ENCODE measurements at regions not wholly inside any gene's neighbourhood (a gene's known extent, or its start where the extent isn't known, plus 50 kb on each side); places are given as distances from the start of the nearest gene placed in this dataset.
A peak's percentile ranks its signal among the peaks of the same experiment; 100 is the strongest.

- DNase-seq (ENCODE audit: low read depth in 2 of 2), result no peak
These were observed 137.4 kb upstream of the RBMS1 start for GRCh38 chr2:160630801-160631590.

- no peak for DNase-seq (ENCODE audit: low read depth in 2 of 2)
These were observed 138.7 kb upstream of the RBMS1 start for GRCh38 chr2:160632084-160632975.

DNA sequence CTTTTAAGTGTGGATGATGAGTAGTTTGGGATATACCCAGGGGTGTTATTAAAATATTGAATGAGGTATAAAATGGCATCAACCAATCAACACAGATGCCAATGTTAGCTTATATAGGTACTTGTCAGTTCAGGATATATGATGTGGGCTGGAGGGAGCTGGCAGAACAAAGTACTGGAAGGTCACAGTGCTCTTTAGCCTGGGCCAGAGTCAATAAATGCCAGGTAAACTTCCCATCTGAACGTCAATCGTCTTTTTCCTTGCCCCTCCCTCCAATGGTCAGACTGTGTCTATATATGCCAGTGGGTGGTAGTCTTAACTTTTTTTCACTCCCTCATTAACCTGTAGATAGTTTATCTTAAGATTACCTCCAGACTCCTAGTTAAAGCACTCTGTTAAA lies 140.8 kb upstream of the RBMS1 start:
- DNase-seq (ENCODE audit: low read depth in 2 of 2), result no peak

- DNase-seq (ENCODE audit: low read depth in 2 of 2), result no peak
These were observed 141.9 kb upstream of the RBMS1 start for GRCh38 chr2:160635488-160635887.

DNA sequence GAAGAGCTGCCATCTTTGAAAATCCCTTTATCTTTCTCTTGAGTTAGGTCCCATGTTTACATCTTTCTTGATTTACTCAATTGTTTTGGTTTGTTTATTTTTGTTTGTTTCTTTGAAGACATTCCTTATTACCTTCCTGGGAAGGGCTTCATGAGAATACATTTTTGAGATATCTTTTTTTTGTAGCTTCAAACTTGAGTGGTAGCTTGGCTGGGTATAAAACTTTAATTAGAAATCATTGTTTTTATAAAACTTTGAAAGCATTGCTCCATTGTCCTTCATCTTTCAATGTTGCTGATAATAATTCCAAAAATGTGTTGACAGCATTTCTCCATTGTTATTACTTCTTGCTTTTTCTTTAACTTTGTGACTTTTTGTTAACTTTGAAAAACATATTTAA lies 145.9 kb upstream of the RBMS1 start:
- DNase-seq (ENCODE audit: low read depth in 2 of 2), result no peak

DNA sequence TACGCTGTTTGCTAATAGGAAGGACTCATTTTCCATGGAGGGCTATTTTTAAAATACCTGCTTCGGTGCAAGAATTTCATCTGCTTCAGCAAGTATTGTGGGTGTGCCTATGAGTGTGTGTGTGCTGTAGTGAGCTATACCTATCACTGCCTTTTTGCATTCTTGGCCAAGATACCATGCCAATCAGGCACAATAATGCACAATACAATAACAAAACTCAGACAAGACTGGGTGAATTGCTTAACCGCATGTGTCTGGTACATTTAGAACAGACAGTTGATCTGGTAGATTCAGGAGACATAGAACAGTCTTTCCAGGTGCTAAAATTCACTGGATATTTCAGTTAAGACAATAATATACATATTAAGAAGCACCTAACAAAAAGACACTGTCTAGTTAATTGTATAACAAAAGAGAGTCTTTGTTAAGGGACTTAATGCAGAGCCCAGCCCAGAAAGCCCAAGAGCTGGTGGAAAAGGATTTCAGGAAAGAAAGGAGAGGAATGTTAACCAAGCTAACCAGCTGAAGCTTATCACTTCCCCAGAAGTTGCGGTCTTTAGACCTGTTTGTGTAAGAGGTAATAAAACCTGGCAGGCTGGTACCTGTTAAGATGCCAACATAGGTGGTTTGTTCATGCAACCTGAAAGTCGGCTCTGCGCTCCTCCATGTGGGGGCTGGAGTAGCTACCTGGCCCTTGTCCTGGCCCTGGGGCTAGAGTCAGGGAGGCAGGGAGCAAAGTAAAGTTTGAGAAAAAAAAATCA lies 153.3 kb upstream of the RBMS1 start:
- no peak for DNase-seq (ENCODE audit: low read depth in 2 of 2)

- DNase-seq (ENCODE audit: low read depth in 2 of 2), result no peak
These were observed 154.5 kb upstream of the RBMS1 start for GRCh38 chr2:160647967-160648685.

GRCh38 chr2:160649698-160650097 lies 156.1 kb upstream of the RBMS1 start:
- no peak for DNase-seq (ENCODE audit: low read depth in 2 of 2)

DNA sequence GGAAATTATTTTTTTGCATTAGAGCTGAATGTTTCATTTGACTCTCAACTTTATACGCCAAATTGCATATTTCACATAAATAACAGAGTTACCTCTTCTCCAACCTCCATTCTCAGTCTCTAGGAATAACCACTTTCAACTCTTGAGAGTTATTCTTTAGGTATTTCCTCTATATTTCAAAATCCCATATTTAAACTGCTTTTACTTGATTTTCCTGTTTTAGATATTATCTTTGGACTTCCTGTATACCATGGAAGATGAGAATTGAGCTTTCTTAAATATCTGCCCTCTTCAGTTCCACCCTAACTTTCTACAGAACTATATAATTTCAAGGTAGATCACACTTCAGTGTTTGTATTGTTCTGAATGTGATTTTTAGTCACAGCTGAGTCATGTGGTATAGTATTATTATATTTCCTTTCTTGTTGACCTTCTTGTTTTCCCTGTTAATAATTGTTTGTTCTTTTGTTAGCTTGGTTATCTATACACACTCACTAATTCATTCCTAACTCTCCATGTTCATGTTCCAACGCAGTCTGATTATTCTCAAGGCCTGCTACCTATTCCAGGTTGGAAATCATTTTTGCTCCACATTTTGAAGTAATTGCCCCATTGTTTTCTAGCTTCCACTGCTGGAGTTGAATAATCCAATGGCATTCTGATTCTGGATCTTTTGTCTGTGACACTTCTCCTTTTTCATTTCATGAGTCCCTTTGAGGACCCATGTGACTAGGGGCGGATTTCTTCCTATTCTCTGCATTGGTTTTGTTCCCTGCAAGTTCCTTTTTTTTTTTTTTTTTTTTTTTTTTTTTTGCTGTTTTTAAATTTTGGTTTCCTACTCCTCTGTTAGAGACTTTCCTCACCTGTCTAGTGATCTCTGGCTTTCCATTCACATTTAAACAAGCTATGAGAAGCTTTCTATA lies 156.8 kb upstream of the RBMS1 start:
- no peak for DNase-seq (ENCODE audit: low read depth in 2 of 2)

DNA sequence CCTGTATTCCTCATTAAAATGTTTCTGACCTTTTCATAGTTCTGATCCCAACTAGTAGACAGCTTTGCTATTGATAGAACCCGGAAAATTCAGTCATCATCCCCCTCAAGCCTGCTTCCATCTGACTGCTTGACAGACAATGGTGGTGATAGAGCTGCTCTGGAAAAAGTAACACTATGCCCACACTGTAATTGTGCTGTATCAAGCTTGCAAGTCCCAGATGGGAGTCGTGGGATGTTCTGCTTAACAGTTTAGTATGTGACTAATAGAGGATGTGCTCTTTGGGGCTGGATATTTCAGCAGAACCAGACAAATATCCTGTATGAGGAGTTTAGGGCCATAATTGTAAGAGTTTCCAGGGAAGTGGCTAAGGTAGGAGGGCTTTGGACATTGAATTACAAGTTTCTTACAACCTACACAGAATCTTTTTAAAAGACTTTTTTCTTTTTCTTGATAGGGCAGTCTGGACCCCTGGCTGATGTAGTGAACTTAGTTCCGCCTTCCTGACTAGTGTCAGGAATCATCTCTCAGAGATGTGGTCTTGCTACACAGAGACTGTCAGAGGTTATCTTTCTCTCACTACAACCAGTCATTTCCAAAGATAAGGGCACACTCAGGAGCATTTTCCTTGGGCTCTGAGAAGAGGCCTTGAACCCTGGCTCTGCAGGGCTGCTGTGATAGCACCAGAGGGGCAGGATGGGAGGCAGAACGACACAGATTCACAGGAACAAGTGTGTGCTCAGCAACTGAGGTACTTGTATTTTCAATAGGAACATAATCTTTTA lies 158.0 kb upstream of the RBMS1 start:
- no peak for DNase-seq (ENCODE audit: low read depth in 2 of 2)

DNA sequence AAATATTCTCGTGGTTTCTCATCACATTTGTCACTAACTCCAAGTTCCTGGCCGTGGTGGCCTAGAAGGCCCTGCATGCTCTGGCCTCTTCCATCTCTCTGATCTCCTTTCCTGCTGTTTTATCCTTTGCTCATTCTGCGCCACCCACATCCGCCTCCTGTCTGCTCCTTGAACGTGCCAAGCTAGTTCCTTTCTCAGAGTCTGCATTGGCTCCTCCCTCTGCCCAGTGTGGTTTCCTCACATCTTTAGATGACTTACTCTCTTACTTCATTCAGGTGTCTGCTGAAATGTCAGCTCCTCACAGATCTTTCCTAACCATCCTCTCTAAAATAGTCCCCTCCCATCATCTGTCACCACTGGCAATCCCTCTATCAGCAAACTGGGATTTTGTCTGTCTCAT lies 158.6 kb upstream of the RBMS1 start:
- peak; percentile 17 to 37 for DNase-seq (ENCODE audit: low read depth in 2 of 2)

DNA sequence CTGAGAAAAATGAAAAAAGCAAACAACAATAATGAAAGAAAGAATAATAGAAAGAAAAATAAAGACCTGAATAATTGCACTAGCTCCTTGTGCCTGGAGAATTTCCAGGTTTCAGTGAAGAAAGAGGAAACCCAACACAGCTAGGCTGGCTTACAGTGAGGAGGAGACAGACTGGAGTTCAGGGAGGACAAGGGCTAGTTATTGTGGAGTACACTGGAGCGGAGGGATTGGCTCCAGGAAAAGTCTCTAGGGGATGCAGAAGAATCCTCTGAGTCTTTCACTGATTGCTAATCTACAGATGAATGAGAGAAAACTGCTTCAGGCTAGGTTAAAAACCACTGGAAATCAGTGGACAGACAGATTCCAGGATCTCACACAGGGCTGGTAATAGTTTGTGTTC lies 163.6 kb upstream of the RBMS1 start:
- no peak for DNase-seq (ENCODE audit: low read depth in 2 of 2)

GRCh38 chr2:160658851-160659250 lies 165.2 kb upstream of the RBMS1 start:
- no peak for DNase-seq (ENCODE audit: low read depth in 2 of 2)

DNA sequence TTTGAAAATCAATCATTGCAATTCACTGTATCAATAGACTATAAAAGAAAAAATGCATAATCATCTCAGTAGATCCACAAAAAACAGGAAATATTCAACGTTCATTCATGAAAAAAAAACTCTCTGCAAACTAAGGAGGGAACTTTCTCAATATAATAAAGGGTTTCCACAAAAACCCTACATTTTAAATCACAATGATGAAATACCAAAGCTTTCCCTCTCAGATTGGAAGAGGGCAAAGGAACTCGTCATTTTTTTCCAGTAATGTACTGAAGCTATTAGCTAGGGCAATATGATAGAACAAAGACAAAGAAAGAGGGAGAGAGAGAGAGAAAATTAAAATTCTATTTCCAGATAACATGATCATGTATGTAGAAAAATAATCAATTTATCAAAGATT lies 167.1 kb upstream of the RBMS1 start:
- DNase-seq (ENCODE audit: low read depth in 2 of 2), result no peak

- DNase-seq (ENCODE audit: low read depth in 2 of 2), result no peak
These were observed 171.1 kb upstream of the RBMS1 start for GRCh38 chr2:160664603-160665140.

GRCh38 chr2:160666154-160667060 lies 172.8 kb upstream of the RBMS1 start:
- no peak for DNase-seq (ENCODE audit: low read depth in 2 of 2)

DNA sequence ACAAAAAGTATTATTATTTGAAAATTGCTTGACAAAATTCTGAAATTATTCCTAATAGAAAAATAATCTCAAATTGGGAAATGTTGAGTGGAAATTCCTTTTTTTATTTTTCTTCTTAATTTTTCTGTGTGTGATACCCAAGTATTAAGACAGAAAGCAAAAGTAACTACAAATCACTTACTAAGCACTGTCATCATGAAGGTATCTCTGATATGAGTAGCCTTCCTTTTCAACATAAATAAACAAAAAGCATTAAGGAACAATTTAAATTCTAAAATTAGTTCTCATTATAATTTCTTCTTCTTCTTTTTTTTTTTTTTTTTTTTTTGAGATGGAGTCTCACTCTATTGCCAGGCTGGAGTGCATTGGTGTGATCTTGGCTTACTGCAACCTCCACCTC lies 174.2 kb upstream of the RBMS1 start:
- no peak for DNase-seq (ENCODE audit: low read depth in 2 of 2)

DNA sequence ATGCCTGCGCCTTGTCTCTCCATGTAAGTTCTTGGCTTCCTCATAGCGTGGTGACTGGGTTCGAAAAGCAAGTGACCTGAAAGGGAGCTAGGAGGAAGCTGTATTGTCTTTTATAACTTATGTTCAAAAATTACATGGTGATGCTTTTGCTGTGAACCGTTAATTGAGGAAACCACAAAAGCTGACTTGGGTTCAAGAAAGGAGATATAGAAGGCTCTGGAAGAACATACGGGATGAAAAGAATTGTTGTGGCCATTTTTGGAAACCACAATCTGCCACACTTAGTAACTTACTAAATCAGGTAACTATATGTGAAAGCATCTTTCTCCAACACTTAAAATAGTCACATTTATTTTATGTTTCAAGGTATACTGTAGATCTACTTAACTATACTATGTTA lies 177.0 kb upstream of the RBMS1 start:
- no peak for DNase-seq (ENCODE audit: low read depth in 2 of 2)
